ENCODE measurements at regions not wholly inside any gene's neighbourhood (a gene's known extent, or its start where the extent isn't known, plus 50 kb on each side); places are given as distances from the start of the nearest gene placed in this dataset.

- no peaks in the 10 kb centered on the region for H3F3A ChIP-seq (ENCODE audit: low read depth)
- TF ChIP-seq CTCF (IDR thresholded peaks at IDR 0.05) (no peak), EZH2phosphoT487 (IDR thresholded peaks at IDR 0.05) (no peak), EZH2 (IDR thresholded peaks at IDR 0.05) (no peak)
- Mint-ChIP-seq H3K27ac (no peak overlapping the region), H3K9me3 (peaks cover 6% of the 10 kb centered on the region), H3K4me1 (no peaks in the 10 kb centered on the region), H3K36me3 (no peaks in the 10 kb centered on the region), H3K4me3 (no peak overlapping the region), H3K27me3 (ENCODE audit: insufficient read depth, low read depth) (no peaks in the 10 kb centered on the region)
- H3K4me2 ChIP-seq, result no peak overlapping the region
- no peak overlapping the region for H2AFZ ChIP-seq (replicated peaks)
- no peak overlapping the region for H3K27ac ChIP-seq
- H3K79me2 ChIP-seq (ENCODE audit: low read depth), result no peaks in the 10 kb centered on the region
- no peak overlapping the region for H3K4me3 ChIP-seq
- no peaks in the 10 kb centered on the region for H4K20me1 ChIP-seq (ENCODE audit: low read depth)
- H3K27me3 ChIP-seq, result peaks cover 17% of the 10 kb centered on the region
- H3K4me1 ChIP-seq, result no peaks in the 10 kb centered on the region
- no peaks in the 10 kb centered on the region for H3K36me3 ChIP-seq
- H3K9ac ChIP-seq, result no peak overlapping the region
- no peaks in the 10 kb centered on the region for H3K9me3 ChIP-seq (ENCODE audit: low read depth)
- DNase-seq (ENCODE audit: low spot score), result no peak
These were observed 68.8 kb downstream of the SSX7 start for GRCh38 chrX:52585892-52586291.

GRCh38 chrX:52577464-52578173 is 60.8 kb upstream of the XAGE1B start:
- Histone ChIP-seq H2AFZ (replicated peaks) (no peak overlapping the region), H3K4me1 (no peaks in the 10 kb centered on the region), H3K9me3 (ENCODE audit: low read depth) (no peaks in the 10 kb centered on the region), H3K27ac (no peak overlapping the region), H3K9ac (no peak overlapping the region), H3K27me3 (no peaks in the 10 kb centered on the region), H3K79me2 (ENCODE audit: low read depth) (no peaks in the 10 kb centered on the region), H3K4me3 (no peak overlapping the region), H3F3A (ENCODE audit: low read depth) (no peaks in the 10 kb centered on the region), H4K20me1 (ENCODE audit: low read depth) (no peaks in the 10 kb centered on the region), H3K4me2 (no peak overlapping the region), H3K36me3 (no peaks in the 10 kb centered on the region)
- H3K9me3 Mint-ChIP-seq, result peaks cover 5% of the 10 kb centered on the region
- H3K27ac Mint-ChIP-seq, result no peak overlapping the region
- DNase-seq (ENCODE audit: low spot score), result no peak
- peaks cover 14% of the 10 kb centered on the region for H3K4me1 Mint-ChIP-seq
- no peak overlapping the region for H3K4me3 Mint-ChIP-seq
- H3K27me3 Mint-ChIP-seq (ENCODE audit: insufficient read depth, low read depth), result peaks cover 9% of the 10 kb centered on the region
- H3K36me3 Mint-ChIP-seq, result no peaks in the 10 kb centered on the region
- TF ChIP-seq EZH2 (IDR thresholded peaks at IDR 0.05) (no peak), CTCF (IDR thresholded peaks at IDR 0.05) (no peak), EZH2phosphoT487 (IDR thresholded peaks at IDR 0.05) (no peak)

- no peaks in the 10 kb centered on the region for H3K36me3 Mint-ChIP-seq
- peaks cover 2% of the 10 kb centered on the region for H3K9me3 Mint-ChIP-seq
- Histone ChIP-seq H3K9ac (no peak overlapping the region), H2AFZ (replicated peaks) (no peak overlapping the region), H3K4me3 (no peak overlapping the region), H3K9me3 (ENCODE audit: low read depth) (no peaks in the 10 kb centered on the region), H3K27me3 (no peaks in the 10 kb centered on the region), H3K79me2 (ENCODE audit: low read depth) (no peaks in the 10 kb centered on the region), H3K4me2 (no peak overlapping the region), H3K4me1 (no peaks in the 10 kb centered on the region), H3K27ac (no peak overlapping the region), H3K36me3 (no peaks in the 10 kb centered on the region), H3F3A (ENCODE audit: low read depth) (no peaks in the 10 kb centered on the region), H4K20me1 (ENCODE audit: low read depth) (no peaks in the 10 kb centered on the region)
- H3K4me3 Mint-ChIP-seq, result no peak overlapping the region
- H3K4me1 Mint-ChIP-seq, result peaks cover 14% of the 10 kb centered on the region
- TF ChIP-seq CTCF (IDR thresholded peaks at IDR 0.05) (no peak), EZH2phosphoT487 (IDR thresholded peaks at IDR 0.05) (no peak), EZH2 (IDR thresholded peaks at IDR 0.05) (no peak)
- H3K27ac Mint-ChIP-seq, result peak overlapping the region; percentile 62
- H3K27me3 Mint-ChIP-seq (ENCODE audit: insufficient read depth, low read depth), result peaks cover 9% of the 10 kb centered on the region
- no peak for DNase-seq (ENCODE audit: low spot score)
These were observed 60.1 kb upstream of the XAGE1B start for GRCh38 chrX:52576946-52577345.

Data from neural progenitor cell (in vitro differentiated cells).